Keratinocyte (primary cell): ENCODE measurements at regions not wholly inside any gene's neighbourhood (a gene's known extent, or its start where the extent isn't known, plus 50 kb on each side); places are given as distances from the start of the nearest gene placed in this dataset.

Experiments
- DNase-seq: peaks from one replicate; pipeline ENCODE4 v3.0.0-alpha.2; 2011; ENCODE audit warnings: low read depth, missing footprints, low spot score
- FAIRE-seq: peaks from 2 replicates; lab custom pipeline; 2011; peaks lifted over from hg19 to GRCh38; lab: Jason Lieb, UNC
- H2AFZ ChIP-seq: 2 replicates; pipeline ENCODE4 v1.6.0; 2012; ENCODE audit warnings: low read length, control low read depth, inconsistent platforms; ENCODE audit not compliant: control insufficient read depth
- H3K27ac ChIP-seq: 2 replicates; pipeline ENCODE4 v1.5.1; 2011; ENCODE audit warnings: low read length; ENCODE audit not compliant: control insufficient read depth, insufficient read depth
- H3K27me3 ChIP-seq: 3 replicates; pipeline ENCODE4 v1.6.0; 2011; ENCODE audit warnings: low read length; ENCODE audit not compliant: control insufficient read depth, insufficient read depth; ENCODE audit errors: extremely low read depth
- H3K36me3 ChIP-seq, 2 experiments: 2 replicates in 1 of 2; 3 replicates in 1 of 2; pipeline ENCODE4 v1.5.1; 2011; ENCODE audit warnings: low read length in 2 of 2, mild to moderate bottlenecking in 1 of 2; ENCODE audit not compliant: control insufficient read depth in 2 of 2, insufficient read depth in 2 of 2; ENCODE audit errors: extremely low read depth in 1 of 2
- H3K4me1 ChIP-seq: 3 replicates; pipeline ENCODE4 v1.5.1; 2011; ENCODE audit warnings: low read length; ENCODE audit not compliant: control insufficient read depth, insufficient read depth; ENCODE audit errors: extremely low read depth
- H3K4me2 ChIP-seq: 3 replicates; pipeline ENCODE4 v1.6.0; 2011; ENCODE audit warnings: low read depth, low read length; ENCODE audit not compliant: control insufficient read depth, insufficient read depth; ENCODE audit errors: extremely low read depth
- H3K4me3 ChIP-seq, 3 experiments: fragments of 200-600 bp in 1 of 3; sonication (generic) in 1 of 3; 2 replicates in 2 of 3; 3 replicates in 1 of 3; pipeline ENCODE4 v1.5.1; 2011 to 2016; ENCODE audit warnings: low read length in 3 of 3, mild to moderate bottlenecking in 3 of 3, control low read depth in 2 of 3, inconsistent platforms in 1 of 3, low read depth in 1 of 3, mixed read lengths in 1 of 3, mixed run types in 1 of 3, moderate library complexity in 1 of 3; ENCODE audit not compliant: control insufficient read depth in 2 of 3, insufficient read depth in 2 of 3; ENCODE audit errors: extremely low read depth in 1 of 3
- H3K79me2 ChIP-seq: 2 replicates; pipeline ENCODE4 v1.6.0; 2012; ENCODE audit warnings: low read length; ENCODE audit not compliant: control insufficient read depth, insufficient read depth
- H3K9ac ChIP-seq: 3 replicates; pipeline ENCODE4 v1.6.0; 2011; ENCODE audit warnings: low read length; ENCODE audit not compliant: control insufficient read depth, insufficient read depth; ENCODE audit errors: extremely low read depth
- H3K9me1 ChIP-seq: 3 replicates; pipeline ENCODE4 v1.6.0; 2011; ENCODE audit warnings: low read length; ENCODE audit not compliant: control insufficient read depth, insufficient read depth; ENCODE audit errors: extremely low read depth
- H3K9me3 ChIP-seq: 2 replicates; pipeline ENCODE4 v1.5.1; 2012; ENCODE audit warnings: low read depth, low read length; ENCODE audit not compliant: control insufficient read depth
- H4K20me1 ChIP-seq: 3 replicates; pipeline ENCODE4 v1.6.0; 2011; ENCODE audit warnings: low read length; ENCODE audit not compliant: control insufficient read depth, insufficient read depth; ENCODE audit errors: extremely low read depth
- CTCF ChIP-seq, 3 experiments: IDR thresholded peaks in 1 of 3; conservative IDR thresholded peaks in 1 of 3; optimal IDR thresholded peaks in 1 of 3; 2 replicates in 2 of 3; 3 replicates in 1 of 3; pipeline versions ENCODE3 to v1.5.1; 2011; ENCODE audit warnings: low read length in 3 of 3, mild to moderate bottlenecking in 3 of 3, moderate library complexity in 2 of 3, control low read depth in 1 of 3, inconsistent platforms in 1 of 3; ENCODE audit not compliant: insufficient read depth in 2 of 3; ENCODE audit errors: extremely low read depth in 1 of 3
- EZH2 ChIP-seq: IDR thresholded peaks from one replicate; pipeline ENCODE4 v1.6.1; 2012; ENCODE audit warnings: inconsistent platforms, mild to moderate bottlenecking, low read length, moderate library complexity
- dilution Hi-C: fragments of 300-500 bp; cut with MboI; formaldehyde crosslinking; loops from one replicate; pipeline ENCODE4 v1.7.0; 2020; ENCODE audit warnings: low sequenced_read_pairs; ENCODE audit not compliant: extremely low pct_ligation_motif_present

GRCh38 chr18:24656050-24656449 lies 195.6 kb downstream of the HRH4 start:
- TF ChIP-seq CTCF (optimal IDR thresholded peaks at IDR 0.05 in 1 of 3, IDR thresholded peaks at IDR 0.05 in 1 of 3, conservative IDR thresholded peaks at IDR 0.05 in 1 of 3; ENCODE audit: extremely low read depth in 1 of 3, insufficient read depth in 2 of 3, low read length in 3 of 3) (no peak), EZH2 (no peak)
- Histone ChIP-seq H4K20me1 (no peaks in the 10 kb centered on the region), H3K9me3 (no peaks in the 10 kb centered on the region), H3K27me3 (peaks cover 4% of the 10 kb centered on the region), H3K36me3 (no peaks in the 10 kb centered on the region), H3K4me3 (no peak overlapping the region), H3K27ac (no peak overlapping the region), H3K79me2 (no peaks in the 10 kb centered on the region), H3K9ac (no peak overlapping the region), H3K4me2 (no peak overlapping the region), H2AFZ (no peak overlapping the region), H3K9me1 (no peaks in the 10 kb centered on the region), H3K4me1 (peaks cover 6% of the 10 kb centered on the region)
- dilution Hi-C loops: no loop called here
- no peak for DNase-seq
- FAIRE-seq: no peak

- H3K9me3 ChIP-seq: no peaks in the 10 kb centered on the region
- H3K9me1 ChIP-seq: no peaks in the 10 kb centered on the region
- no peak overlapping the region for H3K4me2 ChIP-seq
- peaks cover 4% of the 10 kb centered on the region for H3K27me3 ChIP-seq
- dilution Hi-C loops: no loop called here
- FAIRE-seq (no peak), DNase-seq (no peak)
- H2AFZ ChIP-seq: no peak overlapping the region
- no peak overlapping the region for H3K9ac ChIP-seq
- H3K79me2 ChIP-seq: no peaks in the 10 kb centered on the region
- no peak overlapping the region for H3K27ac ChIP-seq
- H4K20me1 ChIP-seq: no peaks in the 10 kb centered on the region
- H3K36me3 ChIP-seq: no peaks in the 10 kb centered on the region
- TF ChIP-seq CTCF (optimal IDR thresholded peaks at IDR 0.05 in 1 of 3, IDR thresholded peaks at IDR 0.05 in 1 of 3, conservative IDR thresholded peaks at IDR 0.05 in 1 of 3; ENCODE audit: extremely low read depth in 1 of 3, insufficient read depth in 2 of 3, low read length in 3 of 3) (no peak), EZH2 (no peak)
- no peak overlapping the region for H3K4me3 ChIP-seq
- H3K4me1 ChIP-seq: peaks cover 6% of the 10 kb centered on the region
Measured at GRCh38 chr18:24656551-24657443, 196.4 kb downstream of the HRH4 start.
